Activated T-cell treated with anti-CD3 and anti-CD28 coated beads, Interleukin-2, amount 50 U/mL, for 48 hours (primary cell): ENCODE measurements at regions not wholly inside any gene's neighbourhood (a gene's known extent, or its start where the extent isn't known, plus 50 kb on each side); places are given as distances from the start of the nearest gene placed in this dataset.

Experiments
- DNase-seq, 2 experiments: peaks; one replicate each; pipeline ENCODE4 v3.0.0-alpha.2; 2020

- no peak for DNase-seq
Measured at GRCh38 chrX:69264158-69264581, 98.9 kb upstream of the PJA1 start.

DNA sequence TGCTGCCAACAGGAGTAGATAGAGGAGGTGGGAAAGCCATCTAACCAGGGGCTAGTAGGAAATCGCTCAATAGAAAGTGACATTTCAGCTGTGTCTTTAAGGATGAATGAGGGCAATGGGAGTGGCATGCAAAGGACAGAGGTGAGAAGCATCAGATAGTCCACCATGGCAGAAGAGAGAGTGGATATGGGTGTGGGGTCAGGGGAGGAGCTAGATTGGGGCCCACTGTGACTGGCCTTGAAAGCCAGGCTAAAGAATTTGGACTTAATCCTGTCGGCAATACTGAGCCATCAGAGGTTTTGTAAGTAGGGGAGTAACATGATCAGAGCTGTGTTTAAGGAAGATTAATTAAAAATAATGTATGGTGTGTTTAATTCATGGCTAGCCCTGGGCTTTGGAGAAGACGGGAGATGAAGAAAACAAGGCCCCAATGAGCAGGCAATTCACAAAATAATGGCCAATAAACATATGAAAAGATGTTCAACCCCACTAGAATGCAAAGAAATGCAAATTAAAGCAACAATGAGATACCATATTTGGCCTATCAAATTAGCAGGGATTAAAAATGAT is 98.1 kb upstream of the PJA1 start:
- DNase-seq, result no peak

GRCh38 chrX:69262036-69262936 is 97.0 kb upstream of the PJA1 start:
- DNase-seq, result no peak

- no peak for DNase-seq
Measured at GRCh38 chrX:69260169-69260568, 94.9 kb upstream of the PJA1 start.

DNA sequence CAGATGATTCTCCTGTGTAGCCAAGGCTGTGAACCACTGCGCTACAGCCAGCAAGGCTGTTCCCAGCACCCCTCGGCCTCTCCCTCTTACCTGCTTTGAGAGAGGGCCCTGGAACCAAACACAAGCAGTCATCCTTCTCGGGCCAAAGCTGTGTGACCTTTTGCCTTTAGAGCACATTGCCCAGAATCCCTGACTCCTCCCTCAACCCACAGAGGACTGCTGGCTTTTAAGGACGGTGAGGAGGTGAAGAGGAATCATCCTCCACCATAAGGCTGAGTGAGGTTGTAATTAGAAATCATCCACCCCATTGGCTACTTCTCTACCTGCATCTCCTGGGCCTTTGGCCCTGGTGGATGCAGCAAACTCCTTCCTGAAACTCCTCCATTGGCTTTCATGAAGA is 93.6 kb upstream of the PJA1 start:
- no peak for DNase-seq

GRCh38 chrX:69257499-69258127 is 92.4 kb upstream of the PJA1 start:
- DNase-seq, result no peak

GRCh38 chrX:69256291-69256565 is 91.0 kb upstream of the PJA1 start:
- no peak for DNase-seq

- no peak for DNase-seq
Measured at GRCh38 chrX:69255441-69256290, 90.4 kb upstream of the PJA1 start.

- no peak for DNase-seq
Measured at GRCh38 chrX:69253821-69254220, 88.6 kb upstream of the PJA1 start.

- DNase-seq, result no peak
Measured at GRCh38 chrX:69243276-69243675, 78.0 kb upstream of the PJA1 start.

DNA sequence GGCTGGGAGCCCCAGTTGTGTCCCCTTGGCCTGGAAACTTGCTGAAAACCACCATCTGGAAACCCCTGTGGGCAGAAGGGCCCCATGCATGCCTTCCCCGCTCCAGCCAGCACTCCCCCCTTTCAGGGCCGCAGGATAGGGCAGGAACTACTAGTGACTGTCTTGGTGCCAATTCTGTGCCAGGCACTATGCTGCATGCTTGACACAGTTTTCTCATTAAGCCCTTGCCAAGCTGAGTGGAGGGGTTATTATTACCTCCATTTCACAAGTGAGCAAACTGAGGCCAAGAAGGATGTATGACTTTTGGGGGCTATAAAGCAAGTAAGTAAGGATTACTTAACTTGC is 73.6 kb upstream of the PJA1 start:
- no peak for DNase-seq

GRCh38 chrX:69238114-69238886 is 73.0 kb upstream of the PJA1 start:
- DNase-seq, result no peak

DNA sequence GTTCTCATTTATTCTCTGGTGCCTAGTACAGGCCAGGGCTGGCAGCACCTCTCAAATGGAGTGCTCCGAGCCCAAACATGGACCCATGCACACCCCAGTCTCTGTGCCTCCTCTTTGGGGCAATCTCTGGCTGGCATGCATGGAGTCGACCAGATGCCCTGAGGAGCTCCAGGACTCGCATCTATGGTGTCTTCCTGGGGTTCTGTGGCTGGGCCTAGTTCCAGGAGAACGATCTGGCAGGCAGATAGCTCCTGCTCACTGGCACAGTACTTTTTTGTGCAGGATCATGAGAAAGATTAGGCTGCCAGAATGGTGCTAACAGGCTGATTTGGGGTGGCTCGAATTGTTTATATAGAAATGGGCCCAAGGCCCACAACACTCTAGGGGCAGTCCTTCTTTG is 72.0 kb upstream of the PJA1 start:
- no peak for DNase-seq

- no peak for DNase-seq
Measured at GRCh38 chrX:69236641-69237040, 71.4 kb upstream of the PJA1 start.

GRCh38 chrX:69234624-69235023 is 69.4 kb upstream of the PJA1 start:
- no peak for DNase-seq

DNA sequence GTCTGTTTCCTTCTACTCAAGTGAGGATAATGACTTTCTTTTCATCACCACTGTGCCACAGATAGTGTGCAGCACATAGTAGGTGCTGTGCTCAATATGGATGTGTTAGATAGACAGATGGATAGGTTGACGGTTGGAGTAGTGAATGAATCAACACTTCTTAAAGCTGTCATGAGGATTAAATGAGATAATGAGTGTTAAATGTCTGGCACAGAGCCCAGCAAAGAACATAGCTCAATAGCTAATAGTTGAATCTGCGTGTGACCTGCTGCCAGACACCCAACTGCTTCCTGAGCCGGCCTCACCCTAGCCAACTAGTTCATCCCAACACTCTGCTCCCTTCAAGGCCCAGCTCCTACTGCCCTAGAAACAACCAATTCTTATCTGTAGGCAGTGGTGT is 67.7 kb upstream of the PJA1 start:
- no peak for DNase-seq

DNA sequence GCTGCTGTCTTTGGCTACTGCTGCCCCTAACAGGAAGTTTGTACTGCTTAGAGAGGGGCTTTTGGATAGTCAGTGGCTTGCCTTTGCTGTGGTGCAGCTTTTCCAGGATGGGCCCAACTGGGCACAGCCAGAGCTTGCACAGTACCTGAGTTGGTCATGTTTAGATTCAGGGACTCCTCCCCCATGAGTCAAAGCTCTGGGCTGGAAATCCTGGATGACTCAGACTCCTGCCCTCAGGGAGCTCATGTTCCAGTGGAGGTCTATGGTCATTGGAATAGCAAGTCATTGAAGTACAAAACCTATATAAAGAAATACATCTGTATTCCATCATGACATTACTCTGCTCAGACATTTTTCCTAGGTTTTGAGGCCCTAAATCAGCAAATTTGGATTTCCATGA is 66.7 kb upstream of the PJA1 start:
- no peak for DNase-seq

DNA sequence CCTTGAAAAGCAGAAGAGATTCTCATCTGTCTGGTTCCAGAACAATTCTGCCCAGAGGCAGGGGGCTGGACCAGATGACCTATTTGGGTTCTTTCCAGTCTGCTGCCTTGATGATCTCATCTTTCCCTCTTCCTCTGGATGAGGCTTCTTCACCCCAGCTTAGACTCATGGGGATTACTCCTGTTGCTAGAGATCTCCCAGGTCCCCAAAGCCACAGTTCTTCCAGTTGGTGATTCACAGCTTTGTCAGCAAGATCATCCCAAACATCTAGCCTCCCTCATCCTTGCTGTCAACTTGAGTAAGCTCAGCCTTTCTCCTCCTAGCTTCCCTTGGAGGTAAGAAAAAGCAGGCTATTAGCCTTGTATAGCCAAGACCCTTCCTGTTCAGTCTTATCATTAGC is 64.2 kb upstream of the PJA1 start:
- no peak for DNase-seq

- no peak for DNase-seq
Measured at GRCh38 chrX:69228732-69229131, 63.5 kb upstream of the PJA1 start.

DNA sequence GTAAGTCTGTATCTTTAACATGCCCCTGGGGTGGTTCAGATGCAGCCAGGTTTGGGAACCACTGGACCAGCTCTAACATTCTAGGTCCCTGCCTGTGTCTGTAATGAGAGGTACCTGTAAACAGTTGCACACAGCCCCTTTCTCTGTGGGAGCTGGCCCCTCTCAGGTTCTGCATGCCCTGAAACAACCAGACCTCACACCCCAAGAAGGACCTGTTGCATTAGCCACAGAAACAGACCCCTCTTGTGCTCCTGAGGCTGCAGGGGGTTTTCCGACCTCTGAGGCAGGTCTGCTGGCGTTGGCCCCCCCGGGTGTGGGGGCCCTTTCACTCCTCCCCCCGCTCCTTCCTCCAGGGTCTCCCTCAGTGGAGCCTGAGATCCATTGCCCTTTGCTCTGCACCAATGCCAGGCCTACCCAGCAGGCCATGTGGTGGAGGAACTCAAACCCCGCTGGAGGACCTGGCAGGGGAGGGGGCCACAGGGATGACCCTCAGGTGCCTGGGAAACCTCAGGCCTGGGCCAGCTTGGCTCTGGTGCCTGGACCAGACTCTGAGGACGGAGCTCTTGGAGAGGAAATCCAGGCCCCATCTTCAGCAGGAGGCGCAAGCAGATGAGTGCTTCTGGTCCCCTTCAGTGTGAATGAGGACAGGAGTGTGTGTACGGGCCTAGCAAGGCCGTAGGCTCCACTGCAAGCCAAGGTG is 61.4 kb upstream of the PJA1 start:
- no peak for DNase-seq

GRCh38 chrX:69222103-69223090 is 57.1 kb upstream of the PJA1 start:
- DNase-seq, result peak; percentile 80 to 85
